Activated CD8-positive, alpha-beta T cell treated with anti-CD3 and anti-CD28 coated beads for 36 hours (primary cell): ENCODE measurements at regions not wholly inside any gene's neighbourhood (a gene's known extent, or its start where the extent isn't known, plus 50 kb on each side); places are given as distances from the start of the nearest gene placed in this dataset.

ENCODE experiments used
- ATAC-seq: fragments of 200-7000 bp; cut with Tn5 transposase; one replicate; pipeline ENCODE4 v1.10.0; 2021; ENCODE audit warnings: mild to moderate bottlenecking, moderate library complexity
- CTCF ChIA-PET: fragments of 350-600 bp; sonication (Branson Sonifier 250); formaldehyde crosslinking; loops from one replicate; lab custom pipeline; 2021; ENCODE audit warnings: antibody characterized with exemption; lab: Charles Lee
- POLR2A ChIA-PET: fragments of 350-600 bp; sonication (Branson Sonifier 250); formaldehyde crosslinking; loops from one replicate; lab custom pipeline; 2021; ENCODE audit warnings: antibody characterized with exemption; lab: Charles Lee
- DNase-seq: peaks from one replicate; pipeline ENCODE4 v3.0.0-alpha.2; 2020
- H3K27ac Mint-ChIP-seq: one replicate; pipeline ENCODE4 v1.8.0; 2021; ENCODE audit warnings: mild to moderate bottlenecking, mixed read lengths
- H3K27me3 Mint-ChIP-seq: one replicate; pipeline ENCODE4 v1.8.0; 2021; ENCODE audit warnings: mixed read lengths
- H3K36me3 Mint-ChIP-seq: one replicate; pipeline ENCODE4 v1.8.0; 2021; ENCODE audit warnings: low read depth, mixed read lengths
- H3K4me1 Mint-ChIP-seq: one replicate; pipeline ENCODE4 v1.8.0; 2021; ENCODE audit warnings: low read depth, mixed read lengths
- H3K4me3 Mint-ChIP-seq: one replicate; pipeline ENCODE4 v1.8.0; 2021; ENCODE audit warnings: mild to moderate bottlenecking, moderate library complexity, mixed read lengths
- H3K9me3 Mint-ChIP-seq: one replicate; pipeline ENCODE4 v1.8.0; 2021; ENCODE audit warnings: mixed read lengths
- CTCF ChIP-seq: fragments of 200-600 bp; IDR thresholded peaks from one replicate; pipeline ENCODE4 v1.8.0; 2022; ENCODE audit warnings: antibody characterized with exemption, mild to moderate bottlenecking
- intact Hi-C: fragments of 100-400 bp; cut with micrococcal nuclease; formaldehyde crosslinking; loops from one replicate; pipeline ENCODE4 v1.10.0; 2022

GRCh38 chr3:147906285-147906684 is 497.1 kb downstream of the ZIC1 start:
- POLR2A ChIA-PET: no interaction called here
- no peak for TF ChIP-seq CTCF
- no peak for ATAC-seq
- Mint-ChIP-seq H3K9me3 (peaks cover 7% of the 10 kb centered on the region), H3K27me3 (no peaks in the 10 kb centered on the region), H3K27ac (no peak overlapping the region), H3K36me3 (no peaks in the 10 kb centered on the region), H3K4me1 (no peaks in the 10 kb centered on the region), H3K4me3 (no peak overlapping the region)
- intact Hi-C loops: no loop called here
- no peak for DNase-seq
- CTCF ChIA-PET: no interaction called here

GRCh38 chr3:147914532-147914931 is 505.4 kb downstream of the ZIC1 start:
- no peaks in the 10 kb centered on the region for H3K4me1 Mint-ChIP-seq
- CTCF ChIA-PET: no interaction called here
- POLR2A ChIA-PET: no interaction called here
- H3K4me3 Mint-ChIP-seq: no peak overlapping the region
- no peak for TF ChIP-seq CTCF
- ATAC-seq (no peak), DNase-seq (no peak)
- H3K27ac Mint-ChIP-seq: no peak overlapping the region
- H3K27me3 Mint-ChIP-seq: no peaks in the 10 kb centered on the region
- peaks cover 5% of the 10 kb centered on the region for H3K9me3 Mint-ChIP-seq
- intact Hi-C loops: no loop called here
- no peaks in the 10 kb centered on the region for H3K36me3 Mint-ChIP-seq

GRCh38 chr3:147915057-147915456 is 505.9 kb downstream of the ZIC1 start:
- Mint-ChIP-seq H3K4me3 (no peak overlapping the region), H3K9me3 (peaks cover 5% of the 10 kb centered on the region), H3K36me3 (no peaks in the 10 kb centered on the region), H3K27me3 (no peaks in the 10 kb centered on the region), H3K4me1 (no peaks in the 10 kb centered on the region), H3K27ac (no peak overlapping the region)
- ATAC-seq: no peak
- intact Hi-C loops: no loop called here
- CTCF ChIA-PET: no interaction called here
- POLR2A ChIA-PET: no interaction called here
- TF ChIP-seq CTCF: no peak
- DNase-seq: no peak

- H3K36me3 Mint-ChIP-seq: no peaks in the 10 kb centered on the region
- ATAC-seq (no peak), DNase-seq (no peak)
- no peak for TF ChIP-seq CTCF
- no peak overlapping the region for H3K4me3 Mint-ChIP-seq
- ChIA-PET POLR2A (no interaction called here), CTCF (no interaction called here)
- no peaks in the 10 kb centered on the region for H3K4me1 Mint-ChIP-seq
- no peak overlapping the region for H3K27ac Mint-ChIP-seq
- intact Hi-C loops: no loop called here
- no peaks in the 10 kb centered on the region for H3K27me3 Mint-ChIP-seq
- H3K9me3 Mint-ChIP-seq: peaks cover 1% of the 10 kb centered on the region
Observed at GRCh38 chr3:147919496-147919895, 510.3 kb downstream of the ZIC1 start.

- ATAC-seq: no peak
- CTCF ChIA-PET: no interaction called here
- TF ChIP-seq CTCF: no peak
Observed at GRCh38 chr3:147921051-147921450, 511.9 kb downstream of the ZIC1 start.

More at GRCh38 chr3:147921051-147921450, 511.9 kb downstream of the ZIC1 start:
- H3K36me3 Mint-ChIP-seq: no peaks in the 10 kb centered on the region
- POLR2A ChIA-PET: no interaction called here
- no peak overlapping the region for H3K4me3 Mint-ChIP-seq
- DNase-seq: no peak
- H3K4me1 Mint-ChIP-seq: no peaks in the 10 kb centered on the region
- intact Hi-C loops: no loop called here
- H3K27ac Mint-ChIP-seq: no peak overlapping the region
- H3K27me3 Mint-ChIP-seq: no peaks in the 10 kb centered on the region
- H3K9me3 Mint-ChIP-seq: peaks cover 1% of the 10 kb centered on the region
